GM19238 (cell line): ENCODE measurements at regions not wholly inside any gene's neighbourhood (a gene's known extent, or its start where the extent isn't known, plus 50 kb on each side); places are given as distances from the start of the nearest gene placed in this dataset.

Experiments used
- DNase-seq: peaks from one replicate; pipeline ENCODE4 v3.0.0; 2011; ENCODE audit warnings: low spot score; ENCODE audit not compliant: insufficient read length

DNA sequence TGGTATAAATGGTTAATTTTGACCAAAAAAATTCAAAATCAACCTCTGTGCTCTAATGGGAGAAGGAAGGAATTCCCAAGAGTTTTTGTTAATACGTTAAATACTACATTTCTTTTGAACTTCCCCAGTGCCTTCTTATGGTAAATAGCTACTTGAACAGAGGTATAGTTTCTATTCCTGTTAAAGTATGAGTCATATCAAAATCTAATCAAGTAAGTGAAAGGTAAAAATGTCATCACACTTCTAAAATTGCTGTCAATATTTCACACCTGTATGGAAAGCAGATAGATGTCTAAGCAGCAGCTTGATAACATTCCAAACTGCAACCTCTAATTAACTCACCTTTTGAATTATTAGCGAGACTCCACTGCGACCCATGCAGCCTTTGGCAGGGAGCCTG, 214.1 kb upstream of the MEF2C start:
- DNase-seq = no peak

DNA sequence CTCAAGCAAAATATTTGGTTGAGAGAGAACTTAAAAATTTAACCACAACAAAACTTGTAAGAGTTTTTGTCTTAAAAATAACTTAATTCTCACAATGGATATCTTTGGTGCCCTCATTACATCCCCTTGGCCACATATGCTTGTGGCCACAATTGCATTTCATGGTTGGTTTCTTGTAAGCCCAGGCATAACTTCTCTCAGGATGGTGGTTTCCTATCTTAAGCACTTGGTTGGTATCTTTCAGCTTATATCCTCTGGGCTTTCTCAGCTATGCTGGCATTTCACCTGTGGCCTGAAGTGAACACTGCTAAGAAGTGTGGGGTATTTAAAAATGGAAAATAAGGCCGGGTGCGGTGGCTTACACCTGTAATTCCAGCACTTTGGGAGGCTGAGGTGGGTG, 212.4 kb upstream of the MEF2C start:
- DNase-seq = no peak

DNA sequence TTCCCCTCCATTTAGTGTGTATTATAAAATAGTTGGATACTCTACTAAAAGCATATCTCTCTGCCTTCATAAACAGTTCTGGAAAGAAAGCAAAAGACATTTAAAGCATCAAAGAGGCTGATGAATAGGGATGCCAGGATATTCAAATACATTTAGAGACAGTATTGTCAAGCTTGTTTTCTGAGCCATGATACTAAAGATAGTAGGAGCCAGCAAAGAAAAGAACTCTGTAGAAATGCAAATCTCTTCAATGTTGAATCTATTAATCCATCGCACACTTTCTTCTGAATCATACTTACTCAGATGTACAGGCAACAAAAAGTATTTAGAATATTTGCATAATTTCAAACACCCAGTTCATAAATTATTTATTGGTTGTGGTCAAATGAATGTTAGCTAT, 207.1 kb upstream of the MEF2C start:
- no peak for DNase-seq

DNA sequence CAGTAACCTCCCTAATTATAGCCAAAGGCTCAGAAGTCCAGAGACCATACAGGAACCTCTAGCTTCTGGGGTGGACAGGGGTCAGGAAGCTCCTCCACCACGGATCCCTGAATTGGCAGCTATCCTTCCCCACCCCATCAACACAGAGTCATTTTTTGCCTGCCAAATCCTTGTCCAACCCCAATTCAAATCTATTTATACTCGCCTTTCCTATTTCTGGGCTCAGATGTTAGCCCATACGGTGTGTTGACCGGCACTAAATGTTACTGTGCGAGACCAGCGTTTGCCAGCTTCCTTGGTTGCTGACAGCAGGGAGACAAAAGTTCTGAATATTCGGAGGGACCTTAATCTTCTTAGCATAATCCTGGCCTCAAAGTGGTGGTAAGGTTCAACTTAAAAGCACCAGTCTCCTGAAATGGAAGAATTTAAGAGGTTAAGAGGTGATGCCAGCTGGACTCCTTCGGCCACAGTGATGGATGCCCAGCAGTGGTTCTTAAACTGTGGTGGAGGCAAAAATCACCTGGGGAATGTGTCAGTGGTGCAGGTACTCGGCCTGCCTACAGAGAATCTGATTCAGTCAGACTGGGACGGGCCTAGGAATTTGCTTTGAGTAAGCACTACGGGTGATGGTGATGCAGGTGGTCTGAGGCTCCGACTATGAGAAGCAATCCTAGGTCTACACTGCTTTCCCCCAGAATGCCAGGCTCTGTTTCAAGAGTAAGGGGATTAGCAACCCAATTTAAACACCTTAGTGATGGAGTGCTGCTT, 204.8 kb upstream of the MEF2C start:
- DNase-seq = no peak

DNA sequence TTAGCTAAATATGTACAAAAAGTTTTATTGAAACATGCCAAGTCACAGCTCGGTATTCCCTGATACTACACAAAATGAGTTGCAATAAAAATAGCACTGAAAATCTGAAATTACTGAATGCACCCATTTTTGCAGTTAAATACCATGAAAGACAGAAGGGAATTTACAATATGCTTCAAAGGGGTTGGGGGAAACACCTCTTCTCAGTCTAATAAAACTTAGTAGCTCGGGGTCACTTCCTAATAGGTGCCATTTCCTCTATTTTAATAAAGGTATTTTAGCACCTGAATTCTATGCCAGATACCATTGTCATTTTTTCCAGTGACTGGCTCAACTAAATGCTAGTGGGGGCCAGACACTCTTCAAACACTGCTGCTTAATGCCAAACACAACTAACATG, 204.1 kb upstream of the MEF2C start:
- DNase-seq = no peak

DNA sequence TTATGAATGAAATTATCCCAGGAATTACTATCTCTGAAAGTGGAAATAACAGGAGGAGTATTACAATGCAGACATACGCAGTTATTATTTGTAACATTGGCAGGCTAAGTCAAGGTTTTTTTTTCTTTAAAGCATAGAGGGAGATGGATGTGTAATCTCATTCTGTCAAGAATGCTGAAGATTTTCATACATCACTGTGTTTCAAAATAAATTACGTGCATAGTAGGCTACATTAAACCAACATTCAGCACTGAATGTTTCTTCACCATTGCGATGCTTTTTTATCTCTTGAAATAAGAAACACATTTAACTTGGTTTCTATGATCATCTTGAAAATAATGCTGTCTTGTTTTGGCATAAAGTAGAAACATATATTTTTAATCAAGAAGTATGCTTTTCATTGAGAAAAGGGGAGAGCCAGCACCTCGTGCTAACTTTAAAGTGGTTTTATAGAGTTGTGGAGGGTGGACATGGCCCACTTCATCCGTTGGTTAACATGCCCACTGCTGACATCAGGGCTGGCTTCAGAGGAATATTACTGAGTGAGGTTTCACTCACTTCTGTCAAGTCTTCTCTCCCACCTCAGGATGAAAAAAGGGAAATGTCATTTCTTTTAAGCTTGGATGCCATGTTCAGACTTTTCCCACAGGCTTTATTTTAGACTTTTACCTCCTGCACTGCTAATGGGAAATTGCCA, 203.6 kb upstream of the MEF2C start:
- DNase-seq = no peak

DNA sequence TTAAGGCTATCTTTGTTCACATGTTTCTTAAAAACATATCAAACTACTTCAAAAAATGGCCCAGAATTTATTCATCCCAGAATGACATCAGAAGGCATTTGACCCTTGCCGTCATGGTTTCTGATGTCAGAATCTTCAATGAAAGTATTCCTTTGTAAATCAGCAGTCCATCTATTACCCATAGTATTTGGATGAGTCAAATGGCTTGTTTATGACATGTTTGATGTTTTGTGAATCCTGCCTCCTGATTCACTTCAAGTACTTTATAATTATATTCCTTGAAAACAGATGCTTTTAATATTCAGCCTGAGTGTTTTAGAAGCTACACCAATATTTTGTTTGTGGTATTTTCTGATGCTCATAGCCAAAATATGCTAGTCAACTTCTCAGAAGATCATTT, 200.8 kb upstream of the MEF2C start:
- no peak for DNase-seq

DNA sequence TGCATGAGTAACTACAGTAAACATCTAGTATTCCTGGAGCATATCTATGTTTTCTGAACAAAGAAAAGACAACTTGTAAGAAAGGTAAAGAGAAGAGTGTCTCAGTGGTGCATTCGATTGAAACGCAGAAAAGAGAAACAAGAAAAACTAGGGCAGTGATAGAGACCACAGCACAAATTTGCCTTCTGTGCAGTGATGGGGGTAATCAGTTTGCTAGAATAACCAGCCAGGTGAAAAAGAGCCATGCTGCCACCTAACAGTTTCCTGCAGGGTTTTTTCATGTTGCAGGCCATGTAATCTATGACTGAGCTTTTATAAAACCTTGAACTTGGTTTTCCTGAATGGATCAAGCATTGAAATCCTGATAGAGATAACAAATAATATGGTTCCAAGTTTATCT, 198.4 kb upstream of the MEF2C start:
- no peak for DNase-seq

DNA sequence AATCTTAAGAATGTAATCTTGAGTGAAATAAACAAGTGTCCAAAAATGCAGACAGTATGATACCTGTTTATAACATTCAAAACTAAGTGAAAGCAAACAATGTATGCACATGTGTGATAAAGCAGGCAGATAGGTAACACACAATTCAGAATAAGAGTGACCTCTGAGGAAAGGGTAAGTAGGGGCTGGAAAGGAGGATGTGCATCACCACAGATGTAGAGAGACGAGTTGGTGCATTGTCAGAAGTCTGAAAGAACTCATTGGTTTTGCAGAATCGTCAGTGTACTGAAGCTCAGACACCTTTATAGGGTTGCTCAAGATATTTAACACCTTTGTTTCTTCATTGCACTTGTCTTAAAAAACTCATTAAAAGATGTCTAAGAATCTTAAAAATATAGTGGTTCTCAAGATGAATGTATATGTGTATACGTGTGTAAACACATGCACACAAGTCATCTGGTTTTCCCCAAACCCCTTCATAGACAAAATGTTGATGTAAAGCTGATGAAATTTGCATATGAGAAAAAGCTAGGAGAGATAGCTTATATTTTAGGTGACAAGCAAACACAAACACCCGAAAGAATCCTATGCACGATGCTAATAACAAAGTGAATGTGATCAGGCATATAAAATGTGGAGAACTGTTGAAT, 197.6 kb upstream of the MEF2C start:
- DNase-seq = no peak

DNA sequence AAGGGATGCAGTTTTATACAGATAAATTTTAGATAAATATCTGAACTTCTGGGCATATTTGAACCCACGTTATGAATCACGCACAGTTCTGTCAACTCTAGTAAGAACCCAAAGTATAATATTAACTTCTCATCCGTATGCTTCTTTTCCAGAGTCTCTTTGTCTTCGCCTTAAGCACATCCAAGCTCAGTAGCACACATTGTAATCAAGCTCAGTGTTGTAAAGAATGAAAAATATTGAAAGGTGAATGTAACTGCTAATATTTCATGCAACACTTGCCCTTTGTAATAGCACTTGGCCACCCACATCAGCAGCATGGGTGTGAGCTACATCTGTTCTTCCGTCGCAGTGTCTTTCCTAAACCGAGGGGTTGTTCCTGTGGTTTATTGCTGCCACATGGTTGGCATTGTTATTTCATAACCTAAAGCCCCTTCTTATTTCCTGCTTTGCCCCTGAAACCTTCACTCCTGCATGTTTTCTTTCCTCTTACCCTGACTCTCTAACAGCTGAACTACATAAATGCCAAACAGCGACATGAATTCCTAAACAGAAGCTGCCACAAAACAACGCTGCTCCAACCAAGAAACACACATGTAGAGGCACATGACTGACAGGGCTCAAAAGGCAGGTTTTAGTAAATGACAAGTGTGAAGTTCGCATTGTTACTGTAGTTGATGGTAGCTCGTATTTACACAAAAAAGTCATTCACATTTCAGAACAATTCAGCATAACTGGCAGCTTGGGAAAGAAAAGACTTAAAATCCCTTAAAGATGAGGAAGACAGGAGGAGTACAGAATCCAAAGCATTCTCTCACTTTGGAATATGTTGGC, 190.1 kb upstream of the MEF2C start:
- no peak for DNase-seq

DNA sequence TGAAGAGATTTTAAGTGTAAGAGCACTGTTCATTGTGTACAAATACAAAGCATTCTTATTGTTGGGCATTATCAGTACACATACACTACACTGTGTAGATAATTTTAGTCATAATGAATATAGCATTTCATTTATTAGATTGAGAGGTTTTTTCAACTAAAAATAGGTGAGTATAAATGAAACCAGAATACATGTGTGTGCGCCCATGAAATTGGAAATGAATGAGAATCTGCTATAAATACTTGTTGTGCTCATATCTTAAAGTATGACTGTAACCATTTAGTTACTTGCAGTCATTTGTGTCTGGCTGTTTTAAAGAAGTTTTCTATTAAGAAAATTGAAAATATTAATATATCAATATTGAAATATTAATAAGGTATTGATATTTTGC, 189.0 kb upstream of the MEF2C start:
- no peak for DNase-seq

DNA sequence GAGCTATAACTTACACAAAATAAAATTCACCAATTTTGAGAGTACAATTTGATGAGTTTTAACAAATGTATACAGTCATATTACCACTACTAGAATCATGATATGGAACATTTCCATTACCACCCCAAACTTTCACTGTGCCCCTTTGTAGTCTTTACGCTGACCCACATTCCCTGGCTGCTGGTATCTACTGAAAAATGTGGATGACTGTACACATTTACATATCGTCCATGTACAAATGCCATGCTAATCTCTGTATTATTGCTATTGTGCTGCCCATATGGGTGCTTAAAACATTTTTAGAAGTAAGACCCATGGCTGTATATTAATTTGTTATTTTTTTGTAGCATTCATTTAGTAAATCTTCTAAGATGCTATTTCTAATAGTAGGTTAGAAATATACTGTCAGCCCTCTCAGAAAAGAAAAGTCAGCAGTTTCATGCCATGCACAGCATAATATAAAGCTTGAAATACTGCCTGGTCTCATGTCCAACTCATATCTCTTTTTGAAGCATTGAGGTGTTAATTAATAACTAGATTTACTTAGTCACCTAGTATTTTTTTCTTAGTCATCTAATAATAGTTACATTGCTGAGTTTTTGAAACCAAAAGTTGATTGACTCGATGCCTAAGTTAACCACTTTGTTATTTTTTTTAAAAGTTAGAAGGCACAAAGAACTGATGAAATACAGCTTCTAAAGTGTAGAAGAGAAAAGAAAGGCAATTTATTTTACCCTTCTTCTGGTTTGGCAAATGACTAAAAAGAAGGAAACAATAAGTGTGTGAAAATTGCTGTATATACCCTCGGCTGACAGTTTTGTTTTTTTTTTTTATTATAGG, 188.3 kb upstream of the MEF2C start:
- DNase-seq = no peak

DNA sequence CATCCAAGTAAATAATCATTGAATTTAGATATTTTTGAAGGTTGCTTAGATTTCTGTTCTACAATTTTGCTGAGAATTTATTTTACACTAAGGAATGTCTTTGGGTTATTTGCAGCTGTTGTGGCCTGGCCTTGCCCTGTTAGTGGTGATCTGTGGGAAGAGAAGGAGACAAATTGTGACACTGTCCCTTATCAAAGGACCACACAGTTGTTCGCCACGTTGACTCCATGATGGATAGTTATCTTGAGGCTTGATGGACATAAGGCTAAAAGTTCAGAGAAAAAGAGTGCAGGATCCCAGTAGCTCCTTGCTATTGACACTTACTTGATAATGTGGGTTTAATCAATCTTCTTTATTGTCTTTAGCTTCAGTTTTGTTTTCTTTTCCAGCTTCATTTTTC, 186.6 kb upstream of the MEF2C start:
- DNase-seq = no peak

DNA sequence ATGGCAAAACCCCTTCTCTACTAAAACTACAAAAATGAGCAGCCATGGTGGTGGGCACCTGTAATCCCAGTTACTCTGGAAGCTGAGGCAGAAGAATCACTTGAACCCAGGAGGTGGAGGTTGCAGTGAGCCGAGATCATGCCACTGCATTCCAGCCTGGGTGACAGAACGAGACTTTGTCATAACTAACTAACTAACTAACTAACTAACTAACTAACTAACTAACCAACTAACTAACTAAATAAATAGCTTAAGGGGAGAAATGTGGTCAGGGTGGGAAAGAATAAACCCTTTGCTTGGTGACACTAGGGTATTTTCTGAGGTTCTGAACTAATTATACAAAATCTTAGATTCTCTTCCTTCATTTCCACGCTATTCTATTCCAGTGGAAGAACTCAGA, 184.4 kb upstream of the MEF2C start:
- no peak for DNase-seq

DNA sequence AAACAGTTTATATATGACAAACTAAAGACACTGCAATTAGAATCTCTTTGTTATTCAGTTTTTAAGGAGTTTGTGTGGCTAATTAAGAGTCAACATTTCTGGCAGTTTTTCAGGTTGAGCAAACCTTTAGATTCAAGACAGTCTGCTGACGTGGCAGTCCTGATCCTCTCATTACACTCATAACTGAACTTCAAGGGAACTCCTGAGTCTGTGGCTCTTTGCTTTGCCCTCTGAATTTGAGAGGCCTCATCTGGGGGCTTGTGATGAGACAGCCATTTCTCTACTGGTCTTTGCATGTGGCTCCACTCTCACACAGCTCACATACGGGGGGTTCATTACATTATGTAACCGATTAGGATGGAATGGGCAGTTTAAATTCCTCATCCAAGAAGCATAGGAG, 182.9 kb upstream of the MEF2C start:
- DNase-seq = no peak

DNA sequence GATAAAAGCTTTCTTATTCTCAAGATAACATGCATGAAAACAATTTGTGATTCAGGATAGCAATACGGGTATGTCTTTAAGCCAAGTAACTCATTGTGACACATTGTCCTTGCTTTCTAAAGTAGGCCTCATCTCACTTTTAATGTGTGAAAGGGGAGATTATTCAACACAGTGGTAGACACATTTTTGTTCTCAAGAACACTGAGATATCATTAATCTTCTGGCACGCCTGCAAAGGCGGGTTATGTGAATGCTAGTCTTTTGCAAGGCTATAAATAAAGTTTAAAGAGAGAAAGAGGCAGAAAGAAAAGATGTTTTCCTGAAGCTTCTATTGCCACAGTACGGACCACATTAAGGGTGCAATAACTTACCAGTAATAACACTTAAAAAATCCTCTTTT, 181.8 kb upstream of the MEF2C start:
- no peak for DNase-seq

DNA sequence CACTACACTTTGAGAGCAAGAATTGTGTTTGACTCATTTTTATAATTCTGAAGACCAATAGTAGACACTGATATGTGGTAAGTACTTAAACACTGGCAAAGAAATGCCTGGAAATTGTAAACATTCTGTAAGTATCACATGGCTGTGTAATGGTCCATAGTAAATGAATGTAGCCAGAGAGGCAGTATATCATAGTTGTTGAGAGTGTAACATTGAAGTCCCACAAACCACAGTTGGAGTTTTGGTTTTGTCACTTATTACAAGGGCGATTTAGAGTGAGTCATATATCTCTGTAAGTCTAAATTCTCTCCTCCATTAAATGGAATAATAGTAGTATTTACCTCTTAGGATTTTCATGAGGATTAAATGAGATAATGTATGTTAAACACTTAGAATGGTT, 181.1 kb upstream of the MEF2C start:
- DNase-seq = no peak

DNA sequence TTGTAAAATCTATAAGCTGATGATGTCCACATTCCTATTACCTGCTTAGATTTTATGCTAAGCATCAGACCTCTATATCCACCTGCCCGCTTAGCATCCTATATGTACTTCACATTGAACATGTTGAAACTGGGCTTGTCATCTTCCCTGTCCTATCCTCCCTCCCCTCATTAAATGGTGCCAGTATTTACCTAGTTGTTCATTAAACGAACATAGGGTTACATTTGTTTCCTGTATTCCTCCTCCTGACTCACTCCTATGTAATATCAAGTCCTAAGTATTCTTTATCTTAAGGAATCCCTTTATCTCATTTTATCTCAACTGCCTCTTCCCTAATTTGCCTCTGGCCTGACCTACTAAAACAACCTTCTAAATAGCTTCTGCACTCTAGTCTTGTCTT, 177.8 kb upstream of the MEF2C start:
- no peak for DNase-seq

DNA sequence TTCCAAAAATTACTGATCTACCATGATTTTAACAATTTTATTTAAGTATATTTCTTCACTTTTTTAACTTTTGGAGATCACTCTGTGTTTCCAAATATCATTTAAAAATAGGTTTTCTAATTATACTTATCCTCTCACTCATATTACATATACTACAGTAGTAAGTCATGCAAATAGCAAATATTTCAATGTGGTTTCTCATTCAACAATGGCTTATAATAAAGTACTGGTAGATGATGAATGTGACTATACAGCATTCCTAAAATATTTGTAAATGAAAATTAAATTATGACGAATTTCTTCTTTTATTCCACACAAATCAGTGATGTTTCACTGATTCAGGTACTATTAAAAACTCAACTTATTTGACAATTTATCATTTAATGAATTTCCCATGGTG, 176.3 kb upstream of the MEF2C start:
- no peak for DNase-seq

DNA sequence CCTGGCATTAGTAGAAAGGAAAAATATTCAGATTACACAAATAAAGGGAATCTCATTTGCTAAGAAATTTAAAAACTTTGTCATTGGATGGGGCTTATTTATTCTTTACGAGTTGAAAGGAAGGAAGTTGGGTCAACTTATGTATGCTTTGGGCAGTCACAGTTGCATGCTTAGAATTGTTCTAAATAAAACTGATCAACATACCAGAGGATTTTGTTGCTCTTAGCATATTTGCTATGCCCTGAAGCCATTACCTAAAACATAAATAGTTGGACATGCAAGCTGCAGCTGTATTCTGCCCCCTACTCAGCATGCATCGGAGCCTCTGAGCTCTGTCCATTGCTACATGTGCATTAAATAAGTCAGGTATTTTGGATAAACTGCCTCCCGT, 172.7 kb upstream of the MEF2C start:
- no peak for DNase-seq
